HG02970 (cell line): ENCODE measurements at regions not wholly inside any gene's neighbourhood (a gene's known extent, or its start where the extent isn't known, plus 50 kb on each side); places are given as distances from the start of the nearest gene placed in this dataset.

Experiments
- ATAC-seq: cut with Tn5 transposase; IDR thresholded peaks from one replicate; pipeline ENCODE4 v1.9.1; 2021; ENCODE audit warnings: mild to moderate bottlenecking, moderate library complexity, moderate number of reproducible peaks; ENCODE audit not compliant: unreplicated experiment, low FRiP score

GRCh38 chr2:40760071-40760666, 308.3 kb upstream of the SLC8A1 start:
- no peak for ATAC-seq

DNA sequence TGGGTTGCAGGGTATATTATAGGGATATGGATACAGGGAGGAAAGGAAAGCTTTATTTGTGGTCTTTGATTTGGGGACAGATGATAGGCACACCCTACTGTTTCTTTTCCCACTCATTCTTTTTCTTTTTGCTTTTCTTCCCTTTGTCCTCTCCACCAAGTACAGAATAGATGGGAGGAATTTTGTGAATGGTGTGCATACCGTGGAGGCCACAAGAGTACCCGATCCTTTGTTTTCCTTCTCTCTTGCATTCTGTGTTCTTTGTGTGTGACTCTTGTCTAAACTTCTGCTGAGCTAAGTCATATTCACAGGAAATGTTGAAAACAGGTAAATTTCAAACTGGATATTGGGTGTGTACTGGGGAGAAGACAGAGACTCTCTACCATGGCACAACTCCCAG, 321.4 kb upstream of the SLC8A1 start:
- ATAC-seq, result no peak

DNA sequence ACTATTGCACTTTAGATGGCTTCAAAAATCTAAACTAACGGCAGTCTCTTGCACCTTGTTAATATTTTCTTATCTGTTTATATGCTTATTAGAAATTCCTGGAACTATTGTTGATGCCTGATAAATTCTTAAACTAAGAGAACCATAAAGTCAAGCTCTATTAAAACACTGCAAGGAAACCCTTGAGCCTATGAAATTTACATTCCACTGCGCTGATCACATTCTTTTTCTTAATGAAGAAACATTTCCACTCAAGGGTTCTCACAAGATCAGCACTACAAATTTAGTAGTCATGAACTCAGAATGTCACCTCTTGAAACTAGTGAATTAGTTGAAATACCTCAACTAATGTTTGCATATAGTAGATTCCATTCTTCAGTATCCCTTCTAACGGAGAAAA, 331.8 kb upstream of the SLC8A1 start:
- ATAC-seq, result no peak

DNA sequence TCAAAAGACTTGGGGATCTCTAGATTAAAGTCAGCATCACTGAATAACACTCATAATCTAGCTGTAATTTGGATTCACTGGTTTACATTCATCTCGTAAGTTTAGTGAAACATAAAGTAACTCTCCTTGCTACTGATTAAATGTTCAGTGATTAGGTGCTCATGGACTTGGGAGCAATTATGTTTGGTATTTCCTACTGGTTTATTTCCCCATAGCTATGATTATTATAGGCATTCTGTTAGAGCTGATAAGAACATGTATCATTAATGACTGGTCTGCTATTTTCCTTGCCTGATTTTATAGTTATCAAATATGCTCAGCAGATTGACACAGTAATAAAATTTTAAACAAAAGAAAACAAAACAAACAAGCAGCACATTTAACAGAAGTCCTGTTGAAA, 334.7 kb upstream of the SLC8A1 start:
- ATAC-seq, result no peak

DNA sequence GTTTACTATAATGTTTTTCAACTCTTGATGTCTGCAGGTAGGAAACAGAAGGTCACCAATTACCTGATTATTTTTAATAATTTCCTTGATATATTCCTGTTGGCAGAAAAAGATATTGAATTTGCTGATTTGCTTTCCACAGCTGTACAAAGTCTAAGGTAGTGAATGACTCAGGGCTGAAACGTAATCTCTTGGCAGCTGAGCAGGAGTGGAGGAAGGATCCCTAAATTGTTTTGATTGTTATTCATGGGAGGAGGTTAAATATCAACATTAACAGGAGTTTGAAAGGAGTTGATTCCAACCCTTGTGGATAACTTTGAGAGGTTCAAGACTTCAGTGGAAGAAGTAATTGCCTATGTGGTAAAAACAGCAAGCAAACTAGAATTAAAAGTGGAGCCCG, 345.2 kb upstream of the SLC8A1 start:
- no peak for ATAC-seq

GRCh38 chr2:40803900-40804299, 352.0 kb upstream of the SLC8A1 start:
- ATAC-seq, result no peak

DNA sequence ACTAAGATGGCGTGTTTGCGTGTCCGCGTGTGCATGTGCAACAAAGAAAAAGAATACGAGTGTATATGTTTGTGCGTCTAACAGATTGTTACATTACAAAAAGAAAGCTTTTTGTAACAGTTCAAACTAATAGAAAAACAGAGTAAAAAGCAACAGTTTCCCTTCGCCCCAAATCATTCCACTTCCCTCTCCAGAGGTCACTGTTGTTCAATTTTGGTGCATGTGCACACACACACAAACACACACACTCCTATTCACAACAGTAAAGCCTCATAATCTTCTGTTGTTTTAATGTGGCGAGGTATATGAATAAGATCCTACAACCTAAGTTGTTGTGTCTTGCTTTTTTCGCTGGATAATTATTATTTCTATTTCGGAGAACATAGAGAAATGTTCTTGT, 357.3 kb upstream of the SLC8A1 start:
- ATAC-seq, result no peak

DNA sequence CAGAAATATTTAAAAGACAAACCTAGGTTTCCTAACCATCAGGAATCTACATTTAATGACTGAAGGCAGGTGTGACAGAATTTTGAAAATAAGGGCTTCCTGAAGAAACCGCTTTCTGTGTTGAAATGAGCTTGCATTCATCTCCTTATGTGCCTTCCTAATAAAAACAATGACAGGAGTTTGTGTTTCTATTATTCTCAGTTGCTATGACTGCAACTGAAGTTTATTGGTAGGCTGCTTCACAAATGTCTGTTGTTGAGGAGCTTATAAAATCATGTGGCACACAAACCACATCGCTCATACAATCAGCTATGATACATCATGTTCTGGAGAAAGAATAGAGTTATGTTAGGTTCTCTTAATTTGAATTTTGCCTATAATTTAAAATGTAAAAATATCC, 362.7 kb upstream of the SLC8A1 start:
- no peak for ATAC-seq

GRCh38 chr2:40820319-40820718, 368.4 kb upstream of the SLC8A1 start:
- no peak for ATAC-seq

DNA sequence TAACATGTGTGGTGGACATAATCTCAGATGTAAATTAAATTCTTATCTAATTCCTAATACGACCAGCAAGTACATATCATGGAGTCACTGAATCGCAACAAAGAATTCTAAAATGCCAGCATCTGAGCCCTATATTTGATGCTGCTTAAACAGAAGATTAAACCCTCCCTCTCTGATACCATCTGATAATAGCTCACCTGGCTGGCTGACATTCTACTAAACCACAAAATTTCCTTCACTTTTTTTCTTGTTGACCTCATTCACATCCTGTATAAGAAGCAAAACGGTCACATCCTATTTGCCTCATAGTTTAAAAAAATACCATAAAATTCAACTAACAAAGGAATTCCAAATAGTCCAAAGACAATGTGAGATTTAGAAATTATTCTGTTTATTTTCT, 371.6 kb upstream of the SLC8A1 start:
- no peak for ATAC-seq

- ATAC-seq, result no peak
Observed at GRCh38 chr2:40824278-40824677, 372.4 kb upstream of the SLC8A1 start.

GRCh38 chr2:40827392-40827791, 375.5 kb upstream of the SLC8A1 start:
- ATAC-seq, result no peak

DNA sequence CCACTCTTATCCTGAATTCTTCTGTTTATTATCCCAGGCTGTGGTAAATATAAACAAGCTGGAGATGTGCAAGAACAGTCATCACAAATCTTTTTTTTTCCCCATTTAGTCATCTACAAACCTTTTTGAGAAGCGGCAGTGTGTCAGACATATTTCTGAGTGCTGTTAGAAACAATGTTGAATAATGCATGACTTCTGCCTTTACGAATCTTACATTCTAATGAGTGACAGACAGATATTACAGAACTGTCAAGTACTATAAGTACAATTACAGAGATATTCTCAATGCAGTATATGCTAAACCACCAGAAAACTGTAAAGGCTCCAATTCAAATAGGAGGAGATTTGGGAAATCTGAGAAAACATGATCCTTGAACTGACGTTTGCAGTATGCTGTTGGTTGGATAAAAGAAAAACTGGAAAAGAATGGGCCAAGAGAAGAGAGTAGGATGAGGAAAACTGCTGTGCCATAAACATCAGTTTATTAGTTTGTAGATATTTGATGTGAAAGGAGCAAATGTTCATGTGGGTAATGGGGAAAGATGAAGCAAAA, 379.5 kb upstream of the SLC8A1 start:
- ATAC-seq, result no peak

- no peak for ATAC-seq
Observed at GRCh38 chr2:40841856-40842255, 390.0 kb upstream of the SLC8A1 start.

- no peak for ATAC-seq
Observed at GRCh38 chr2:40844353-40845277, 392.7 kb upstream of the SLC8A1 start.

- no peak for ATAC-seq
Observed at GRCh38 chr2:40851661-40852060, 399.8 kb upstream of the SLC8A1 start.

GRCh38 chr2:40859617-40860016, 407.7 kb upstream of the SLC8A1 start:
- ATAC-seq, result no peak

DNA sequence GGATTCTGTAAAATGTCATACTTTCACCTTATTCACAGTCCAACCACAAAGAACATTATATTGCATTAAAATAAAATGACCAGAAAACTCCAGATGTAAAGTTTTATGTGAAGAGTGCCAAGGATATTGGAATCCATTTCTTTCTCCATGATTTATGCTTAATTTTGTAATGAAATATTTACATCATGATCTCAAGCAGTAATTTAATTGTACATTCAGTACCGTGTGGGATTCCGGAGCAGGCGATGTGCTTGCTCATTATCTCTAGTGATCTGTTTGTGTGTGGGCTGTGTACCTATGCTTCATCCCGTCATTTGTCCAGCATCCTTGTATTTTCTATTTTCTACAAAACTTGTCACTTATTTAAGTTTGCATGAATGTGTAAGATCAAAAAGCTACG, 415.9 kb upstream of the SLC8A1 start:
- ATAC-seq, result no peak

DNA sequence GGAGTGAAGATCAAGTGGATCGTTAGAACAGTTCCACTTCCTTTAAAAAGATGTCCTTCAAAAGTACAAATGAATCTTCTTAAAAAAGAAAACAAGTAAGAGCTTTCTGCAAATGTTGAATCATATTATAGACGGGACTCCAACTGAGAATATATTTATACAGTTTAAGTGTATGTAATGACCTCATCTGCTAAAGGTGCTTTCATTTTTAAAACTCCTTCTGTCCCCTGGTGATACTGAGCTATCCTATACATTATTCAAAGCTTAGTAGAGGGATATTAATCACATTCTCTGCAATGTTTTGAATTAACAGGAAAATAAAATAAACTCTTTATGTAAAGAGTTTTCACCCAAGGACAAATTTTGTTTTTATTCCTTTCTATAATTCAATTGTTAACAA, 420.7 kb upstream of the SLC8A1 start:
- ATAC-seq, result no peak

DNA sequence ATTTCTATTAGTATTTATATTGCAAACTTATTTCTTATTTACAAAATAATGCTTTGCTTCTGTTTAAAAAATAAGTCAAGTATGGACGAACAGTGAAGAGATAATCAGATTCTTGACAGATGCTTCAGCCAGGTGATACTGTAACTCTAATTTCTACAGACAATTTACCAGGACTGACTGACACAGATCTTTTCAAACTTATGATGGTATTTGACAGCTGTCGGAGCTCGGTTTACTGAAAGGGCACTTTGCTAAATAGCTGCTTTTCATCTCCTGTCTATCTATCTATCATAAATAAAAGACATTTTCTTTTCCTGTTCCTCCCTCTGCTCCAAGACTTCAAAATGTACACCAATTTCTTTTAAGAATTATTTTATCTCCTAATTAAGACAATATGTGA, 422.5 kb upstream of the SLC8A1 start:
- ATAC-seq, result no peak

- no peak for ATAC-seq
Observed at GRCh38 chr2:40877734-40878288, 425.9 kb upstream of the SLC8A1 start.
